GM12875 (cell line): ENCODE measurements at regions not wholly inside any gene's neighbourhood (a gene's known extent, or its start where the extent isn't known, plus 50 kb on each side); places are given as distances from the start of the nearest gene placed in this dataset.

ENCODE experiments used
- H3K4me3 ChIP-seq: one replicate; pipeline ENCODE4 v1.5.1; 2011; ENCODE audit warnings: low read depth, low read length, control low read depth
- CTCF ChIP-seq: IDR thresholded peaks from 2 replicates; pipeline ENCODE4 v1.5.1; 2011; ENCODE audit warnings: low read depth, mild to moderate bottlenecking, control low read depth, inconsistent platforms, low read length, moderate library complexity, borderline replicate concordance; ENCODE audit not compliant: insufficient read depth

GRCh38 chr17:34095106-34095505 is 160.0 kb upstream of the CCL2 start:
- TF ChIP-seq CTCF: no peak
- no peak overlapping the region for H3K4me3 ChIP-seq

- H3K4me3 ChIP-seq: no peak overlapping the region
- TF ChIP-seq CTCF: no peak
These were observed 156.4 kb upstream of the CCL2 start for GRCh38 chr17:34098699-34099098.

GRCh38 chr17:34099859-34100515 is 155.1 kb upstream of the CCL2 start:
- H3K4me3 ChIP-seq: no peak overlapping the region
- no peak for TF ChIP-seq CTCF

- TF ChIP-seq CTCF: no peak
- no peak overlapping the region for H3K4me3 ChIP-seq
These were observed 148.1 kb upstream of the CCL2 start for GRCh38 chr17:34107019-34107418.

- H3K4me3 ChIP-seq: no peak overlapping the region
- no peak for TF ChIP-seq CTCF
These were observed 144.8 kb upstream of the CCL2 start for GRCh38 chr17:34110315-34110714.

GRCh38 chr17:34113089-34113488 is 142.0 kb upstream of the CCL2 start:
- H3K4me3 ChIP-seq: no peak overlapping the region
- TF ChIP-seq CTCF: no peak

GRCh38 chr17:34114174-34114573 is 140.9 kb upstream of the CCL2 start:
- no peak overlapping the region for H3K4me3 ChIP-seq

More at GRCh38 chr17:34114174-34114573, 140.9 kb upstream of the CCL2 start:
- no peak for TF ChIP-seq CTCF
